AG04449 (cell line): ENCODE measurements at regions not wholly inside any gene's neighbourhood (a gene's known extent, or its start where the extent isn't known, plus 50 kb on each side); places are given as distances from the start of the nearest gene placed in this dataset.

Experiments
- CTCF ChIA-PET: fragments of 350-600 bp; formaldehyde crosslinking; extraction: SDS; loops from one replicate; lab custom pipeline; 2021; ENCODE audit warnings: antibody characterized with exemption; lab: Yijun Ruan, JAX
- POLR2A ChIA-PET: fragments of 400-600, 350-600 bp; formaldehyde crosslinking; extraction: SDS; loops from one replicate; lab custom pipeline; 2020; ENCODE audit warnings: antibody characterized with exemption, inconsistent platforms; lab: Yijun Ruan, JAX
- DNase-seq: peaks from one replicate; pipeline ENCODE4 v3.0.0-alpha.2; 2010; ENCODE audit warnings: low read depth, low spot score
- H3K4me3 ChIP-seq: 2 replicates; pipeline ENCODE4 v1.5.1; 2011; ENCODE audit warnings: low read depth, mild to moderate bottlenecking, control low read depth, low read length
- CTCF ChIP-seq: IDR thresholded peaks from one replicate; pipeline ENCODE4 v1.5.1; 2011; ENCODE audit warnings: mild to moderate bottlenecking, moderate library complexity, low read length, control low read depth, inconsistent platforms; ENCODE audit not compliant: insufficient read depth; ENCODE audit errors: missing control alignments

- POLR2A ChIA-PET, result no interaction called here
- H3K4me3 ChIP-seq, result no peak overlapping the region
- CTCF ChIA-PET, result interaction anchor here (0.6 kb wide), 1 partner anchor 14 kb away, joined by 3 read pairs; no protein-coding TSS in a partner anchor
- no peak for TF ChIP-seq CTCF
- no peak for DNase-seq
Measured at GRCh38 chr19:28907534-28907933, 305.4 kb downstream of the UQCRFS1 start.

GRCh38 chr19:28905996-28906395 lies 307.0 kb downstream of the UQCRFS1 start:
- ChIA-PET CTCF (interaction anchor here (1.1 to 1.7 kb wide), 5 partner anchors 8 to 74 kb away, joined by 3 to 7 read pairs (median 3); no protein-coding TSS in a partner anchor), POLR2A (interaction anchor here (0.6 kb wide), 1 partner anchor 55 kb away, joined by 3 read pairs; no protein-coding TSS in a partner anchor)
- H3K4me3 ChIP-seq, result no peak overlapping the region
- DNase-seq, result peak; percentile 40
- no peak for TF ChIP-seq CTCF

GRCh38 chr19:28899703-28900102 lies 313.2 kb downstream of the UQCRFS1 start:
- POLR2A ChIA-PET, result no interaction called here
- no peak overlapping the region for H3K4me3 ChIP-seq
- CTCF ChIA-PET, result interaction anchor here (1.0 to 1.3 kb wide), 2 partner anchors 20 to 79 kb away, joined by 3 read pairs; no protein-coding TSS in a partner anchor
- TF ChIP-seq CTCF, result no peak
- DNase-seq, result no peak

- CTCF ChIA-PET, result interaction anchor here (1.3 kb wide), 1 partner anchor 22 kb away, joined by 3 read pairs; no protein-coding TSS in a partner anchor
- H3K4me3 ChIP-seq, result no peak overlapping the region
- DNase-seq, result no peak
- TF ChIP-seq CTCF, result no peak
- POLR2A ChIA-PET, result no interaction called here
Measured at GRCh38 chr19:28898249-28898648, 314.7 kb downstream of the UQCRFS1 start.

GRCh38 chr19:28889941-28890670 lies 322.8 kb downstream of the UQCRFS1 start:
- no peak for DNase-seq
- TF ChIP-seq CTCF, result no peak
- CTCF ChIA-PET, result interaction anchor here (2.5 kb wide), 1 partner anchor 11 kb away, joined by 9 read pairs; no protein-coding TSS in a partner anchor
- POLR2A ChIA-PET, result no interaction called here
- no peak overlapping the region for H3K4me3 ChIP-seq

- DNase-seq, result no peak
- ChIA-PET CTCF (interaction anchor here (0.7 to 1.8 kb wide), 2 partner anchors 9 to 151 kb away, joined by 3 to 5 read pairs; no protein-coding TSS in a partner anchor), POLR2A (no interaction called here)
- no peak overlapping the region for H3K4me3 ChIP-seq
- TF ChIP-seq CTCF, result no peak
Measured at GRCh38 chr19:28887920-28888618, 324.9 kb downstream of the UQCRFS1 start.
